Activated CD4-positive, CD25-positive, alpha-beta regulatory T cell treated with anti-CD3 and anti-CD28 coated beads, Interleukin-2, amount 50 U/mL, for 72 hours (primary cell): ENCODE measurements at regions not wholly inside any gene's neighbourhood (a gene's known extent, or its start where the extent isn't known, plus 50 kb on each side); places are given as distances from the start of the nearest gene placed in this dataset.

Source experiments
- DNase-seq: peaks from one replicate; pipeline ENCODE4 v3.0.0; 2021

DNA sequence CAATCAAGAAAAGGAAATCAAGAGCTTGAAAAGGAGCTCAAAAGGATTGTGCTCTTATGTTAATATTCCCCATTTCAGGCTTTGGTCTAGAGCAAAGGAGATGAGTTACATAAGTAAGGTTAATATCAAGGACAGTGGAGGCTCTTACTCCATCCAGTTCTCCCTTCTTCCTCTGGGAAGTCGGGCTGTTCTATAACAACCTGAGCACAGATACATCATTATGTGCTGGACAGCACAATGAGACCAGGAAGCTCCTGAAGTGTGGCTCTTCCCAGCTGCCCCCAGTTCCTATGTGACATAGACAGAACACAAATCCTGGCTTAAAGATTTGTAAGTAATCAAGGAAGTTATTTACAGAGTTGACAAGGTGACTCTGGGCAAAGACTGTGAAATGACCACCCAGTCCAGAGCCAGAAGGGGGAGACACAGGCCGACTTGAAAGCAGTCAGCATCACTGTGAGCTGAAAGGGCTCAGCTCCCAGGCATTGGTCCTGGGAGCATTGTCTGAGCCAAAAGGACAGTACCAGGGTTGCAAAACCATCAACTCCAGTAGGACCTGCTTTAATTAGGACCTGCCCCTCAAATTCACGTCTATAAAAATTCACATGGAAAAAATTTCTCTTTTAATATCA, 917.6 kb upstream of the ACVR2A start:
- DNase-seq = no peak

DNA sequence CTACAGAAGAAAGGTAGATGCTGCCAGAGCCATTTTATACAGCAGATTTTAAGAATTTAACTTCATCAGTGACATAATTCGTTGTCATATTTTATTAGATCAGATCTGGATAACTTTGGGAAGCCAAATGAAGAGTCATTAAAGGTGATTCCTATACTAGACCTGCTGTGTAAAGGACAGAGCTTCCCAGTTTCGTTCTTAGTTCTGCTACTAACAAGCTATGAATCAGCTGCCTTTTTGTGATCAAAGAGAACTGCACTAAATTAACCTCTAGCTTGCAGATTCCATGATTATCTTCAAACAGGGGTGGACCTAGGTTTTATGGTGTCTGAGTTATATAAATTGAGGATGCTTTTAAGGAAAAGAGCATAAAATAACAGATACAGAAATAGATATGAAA, 926.5 kb upstream of the ACVR2A start:
- no peak for DNase-seq

DNA sequence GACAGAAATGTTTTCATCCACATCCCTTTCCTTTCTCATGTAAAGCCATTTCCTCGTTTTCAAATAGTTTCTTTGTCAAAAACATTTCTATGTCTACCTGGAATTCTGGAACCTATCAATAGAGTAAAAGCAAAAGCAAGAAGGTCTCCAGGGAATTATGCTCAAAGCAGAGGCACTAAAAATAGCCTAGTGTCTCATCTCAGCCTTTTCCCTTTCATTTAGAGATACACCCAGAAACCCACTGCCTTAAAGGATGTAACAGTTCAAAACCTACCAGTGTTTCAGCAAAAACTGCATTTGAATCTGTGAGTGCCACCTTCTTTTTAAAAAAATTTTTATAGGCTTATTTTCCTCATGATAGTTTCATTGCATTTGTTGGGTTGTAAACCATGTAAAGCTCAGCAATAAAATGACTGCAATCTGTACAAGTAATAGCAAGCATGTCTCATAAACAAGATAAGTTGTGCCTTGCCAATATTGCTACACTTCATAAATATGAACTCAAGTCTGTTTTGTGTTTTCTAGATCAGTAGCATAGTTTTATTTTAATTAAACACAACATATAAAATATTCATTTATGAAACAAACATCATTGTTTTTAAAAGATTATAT, 927.3 kb upstream of the ACVR2A start:
- no peak for DNase-seq

DNA sequence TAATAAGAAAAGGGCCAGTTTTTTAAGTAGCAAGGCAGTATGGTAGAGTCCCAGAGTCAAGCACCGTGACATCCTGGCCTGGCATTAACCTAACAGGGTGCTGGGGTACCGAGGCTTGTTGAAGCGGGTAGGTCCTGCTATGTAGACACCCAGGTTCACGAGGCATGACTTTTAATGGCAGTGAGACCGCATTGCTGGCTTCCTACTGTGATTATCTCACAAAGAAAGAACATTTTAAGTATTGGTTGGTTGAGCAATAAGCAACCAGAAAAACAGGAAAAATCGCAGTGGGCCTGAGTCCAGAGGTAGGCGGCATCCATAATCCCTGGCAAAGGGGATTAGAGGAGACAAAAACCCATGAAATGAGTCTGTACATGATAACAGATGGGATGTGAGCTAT, 927.9 kb upstream of the ACVR2A start:
- DNase-seq = no peak

DNA sequence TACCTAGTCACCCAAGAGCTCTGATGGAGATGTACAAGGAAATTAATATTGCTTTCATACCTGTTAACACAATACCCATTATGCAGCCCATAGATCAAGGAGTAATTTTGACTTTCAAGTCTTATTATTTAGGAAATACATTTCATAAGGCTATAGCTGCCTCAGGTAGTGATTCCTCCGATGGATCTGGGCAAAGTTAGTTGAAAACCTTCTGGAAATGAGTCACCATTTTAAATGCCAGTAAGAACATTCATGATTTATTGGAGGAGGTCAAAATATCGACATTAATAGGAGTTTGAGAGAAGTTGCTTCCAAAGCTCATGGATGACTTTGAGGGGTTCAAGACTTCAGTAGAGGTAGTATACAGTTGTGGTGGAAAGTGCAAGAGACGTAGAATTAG, 931.4 kb upstream of the ACVR2A start:
- no peak for DNase-seq

DNA sequence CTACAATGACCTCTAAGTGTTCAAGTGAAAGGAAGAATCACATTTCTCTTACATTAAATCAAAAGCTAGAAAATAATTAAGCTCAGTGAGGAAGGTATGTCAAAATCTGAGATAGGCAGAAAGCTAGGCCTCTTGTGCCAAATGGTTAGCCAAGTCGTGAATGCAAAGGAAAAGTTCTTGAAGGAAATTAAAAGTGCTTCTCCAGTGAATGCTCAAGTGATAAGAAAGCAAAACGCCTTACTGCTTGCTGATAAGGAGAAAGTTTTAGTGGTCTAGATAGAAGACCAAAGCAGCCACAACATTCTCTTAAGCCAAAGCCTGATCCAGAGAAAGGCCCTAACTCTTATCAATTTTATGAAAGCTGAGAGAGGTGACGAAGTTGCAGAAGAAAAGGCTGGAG, 932.3 kb upstream of the ACVR2A start:
- no peak for DNase-seq

DNA sequence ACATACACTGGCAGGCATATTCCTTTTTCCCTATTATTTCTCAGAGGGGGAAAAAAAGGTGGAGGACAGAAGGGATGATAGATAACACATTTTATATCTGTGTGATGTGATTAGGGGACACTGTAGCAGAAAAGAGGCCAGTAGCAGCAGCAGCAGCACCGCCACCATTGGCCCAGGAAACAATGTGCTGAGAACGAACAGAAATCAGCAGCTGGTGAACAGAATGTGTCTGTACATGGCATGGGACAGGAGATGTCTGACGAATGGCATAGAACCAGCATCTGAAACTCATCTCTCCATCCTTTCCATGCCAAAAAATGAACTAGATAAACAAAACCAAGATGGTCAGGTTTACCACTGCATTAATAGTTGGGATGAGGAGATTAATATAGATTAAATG, 936.1 kb upstream of the ACVR2A start:
- DNase-seq = no peak

DNA sequence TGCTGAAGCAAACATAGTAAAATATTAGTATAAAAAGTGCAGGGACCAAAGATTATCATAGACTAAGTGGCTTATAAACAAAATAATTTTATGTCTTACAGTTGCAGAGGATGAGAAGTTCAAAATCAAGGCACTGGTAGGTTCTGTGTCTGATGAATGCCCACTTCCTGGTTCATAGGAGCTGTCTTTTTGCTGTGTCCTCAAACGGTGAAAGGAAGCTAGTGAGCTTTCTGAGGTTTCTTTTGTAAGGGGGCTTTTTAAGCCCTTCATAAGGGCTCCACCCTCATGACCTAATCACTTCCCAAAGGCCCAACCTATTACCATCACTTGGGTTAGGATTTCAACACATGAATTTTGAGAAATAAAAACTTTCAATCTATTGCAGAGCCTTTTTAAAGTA, 946.7 kb upstream of the ACVR2A start:
- DNase-seq = no peak

DNA sequence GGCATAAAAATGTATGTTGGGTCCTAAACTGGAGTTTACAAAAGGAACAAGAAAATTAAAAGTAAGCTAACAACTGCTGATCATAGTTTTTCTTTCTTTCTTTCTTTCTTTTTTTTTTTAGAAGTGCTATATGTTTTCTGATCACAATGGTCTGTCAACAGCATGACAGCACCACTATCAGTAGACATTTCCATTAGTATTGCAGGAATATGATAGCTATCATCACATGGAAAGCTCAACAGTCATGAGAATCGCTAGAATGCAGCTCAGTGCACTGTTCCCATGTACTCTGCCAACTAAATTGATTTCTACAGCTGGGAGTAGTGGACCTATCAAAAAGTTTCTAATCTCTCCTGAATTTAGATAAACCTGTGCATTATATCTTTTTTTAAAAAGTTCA, 950.3 kb upstream of the ACVR2A start:
- DNase-seq = no peak

DNA sequence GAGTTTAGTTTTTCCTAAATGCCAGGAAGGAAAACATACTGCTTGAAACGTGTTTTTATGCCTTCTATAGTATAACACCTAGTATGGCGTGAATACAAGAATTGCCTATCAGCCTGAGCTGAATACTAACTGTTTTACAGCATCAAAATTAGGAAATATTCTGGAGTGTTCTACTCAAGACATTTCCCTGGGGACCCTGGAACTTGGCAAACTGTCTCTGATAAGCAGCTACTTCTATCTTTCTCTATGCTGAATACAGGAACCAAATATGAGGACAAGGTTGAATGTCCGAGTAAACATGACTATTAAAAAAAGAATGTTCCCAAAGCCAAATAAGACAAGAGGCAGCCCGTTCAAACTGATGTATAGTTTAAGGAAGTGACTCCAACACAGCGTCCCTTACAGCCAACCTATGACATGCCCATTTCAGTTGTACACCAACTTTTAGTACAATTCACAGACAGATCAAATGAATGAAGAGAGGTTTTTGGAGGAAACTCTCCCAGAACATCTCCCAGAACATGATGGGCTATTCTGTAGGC, 951.3 kb upstream of the ACVR2A start:
- no peak for DNase-seq

DNA sequence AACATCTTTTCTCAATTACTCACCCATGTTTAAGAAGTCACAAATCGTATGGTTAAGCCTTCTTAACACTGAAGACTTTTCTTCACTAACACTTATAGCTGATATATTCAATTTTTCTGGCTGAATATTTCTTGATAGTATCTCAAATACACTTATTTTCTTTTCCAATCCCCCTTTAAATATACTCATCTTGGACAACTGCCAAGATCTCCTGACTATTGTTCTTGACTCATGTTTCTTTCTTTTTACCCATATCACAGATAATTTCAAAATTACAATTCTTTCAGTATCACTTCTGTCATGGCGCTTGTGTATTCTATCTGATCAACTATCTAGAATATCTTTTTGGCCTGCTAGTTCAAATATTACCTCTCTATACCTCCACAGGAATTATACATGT, 954.3 kb upstream of the ACVR2A start:
- no peak for DNase-seq

DNA sequence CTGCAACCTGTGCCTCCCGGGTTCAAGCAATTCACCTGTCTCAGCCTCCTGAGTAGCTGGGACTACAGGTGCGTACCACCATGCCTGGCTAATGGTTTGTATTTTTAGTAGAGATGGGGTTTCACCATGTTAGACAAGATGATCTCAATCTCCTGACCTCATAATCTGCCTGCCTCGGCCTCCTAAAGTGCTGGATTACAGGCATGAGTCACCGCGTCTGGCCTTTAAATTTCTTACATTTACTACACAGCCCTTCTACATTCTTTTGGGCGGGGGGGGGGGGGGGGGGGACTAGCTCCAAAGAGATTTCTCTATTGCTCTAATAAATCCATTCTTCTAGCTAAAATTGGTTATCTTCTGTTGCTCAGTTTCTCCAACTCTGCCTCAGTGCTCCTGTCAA, 964.9 kb upstream of the ACVR2A start:
- no peak for DNase-seq

DNA sequence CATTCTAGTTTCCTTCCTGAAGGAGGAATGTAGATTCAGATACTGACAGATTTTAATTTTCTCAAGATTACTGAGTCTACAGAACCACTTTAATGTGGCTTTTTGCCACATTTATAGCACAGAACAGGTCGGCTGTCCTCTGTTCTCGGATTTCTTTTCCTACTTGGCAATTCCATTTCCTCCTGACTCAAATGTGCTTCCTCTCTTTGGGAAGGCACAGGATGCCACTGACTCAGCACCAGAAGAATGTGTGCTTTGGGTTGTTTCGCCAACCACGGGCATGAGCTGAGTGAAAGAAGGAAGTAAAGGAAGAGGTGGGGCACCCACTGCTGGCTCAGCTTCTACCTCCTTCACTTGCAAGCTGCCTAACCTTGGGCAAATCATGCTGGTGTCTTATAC, 970.6 kb upstream of the ACVR2A start:
- no peak for DNase-seq

DNA sequence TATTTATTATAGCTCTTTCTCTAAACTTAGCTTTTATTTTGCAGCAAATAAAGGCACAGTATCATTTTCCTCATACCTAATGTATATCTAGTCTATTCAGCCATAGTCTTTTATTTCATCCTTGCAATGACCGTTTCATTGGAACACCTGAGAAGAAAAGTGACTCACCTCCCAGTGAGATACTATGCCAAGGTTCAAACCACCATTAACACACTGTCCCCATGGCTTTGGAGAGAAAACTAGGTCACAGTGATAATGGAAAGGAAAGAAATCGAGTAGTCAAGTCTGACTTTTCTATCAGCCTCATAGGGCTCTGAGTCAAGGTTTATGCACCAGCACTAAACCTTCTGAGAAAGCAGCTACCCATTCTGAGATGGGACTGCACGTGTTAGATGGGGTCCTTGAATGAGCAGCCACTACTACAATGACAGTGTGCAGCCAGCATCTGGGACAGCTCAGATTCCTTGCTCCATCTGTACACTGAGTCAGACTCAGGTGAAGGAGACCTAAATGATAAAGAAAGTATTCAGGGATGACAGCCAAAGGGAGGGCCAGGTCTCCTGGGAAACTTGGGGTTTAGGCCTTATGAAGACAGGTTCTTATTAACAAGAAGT, 971.1 kb upstream of the ACVR2A start:
- DNase-seq = no peak

DNA sequence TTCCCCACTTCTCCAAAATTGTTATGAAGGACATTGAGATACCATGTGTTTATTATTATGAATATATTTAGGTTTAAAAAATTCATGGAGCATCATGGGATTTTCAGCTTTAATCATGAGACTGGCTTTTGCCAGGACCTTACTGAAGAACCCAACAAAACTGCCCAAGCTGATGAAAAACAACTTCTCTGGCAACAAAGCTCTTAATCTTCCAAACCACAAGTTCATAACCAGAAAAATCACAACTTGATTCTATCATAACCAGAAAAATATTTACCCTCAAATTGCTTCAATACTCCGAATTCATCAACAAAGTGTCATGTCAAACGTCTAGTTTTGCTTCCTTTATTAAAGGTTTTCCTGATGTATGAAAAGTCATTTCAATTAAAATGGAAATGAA, 971.8 kb upstream of the ACVR2A start:
- no peak for DNase-seq

DNA sequence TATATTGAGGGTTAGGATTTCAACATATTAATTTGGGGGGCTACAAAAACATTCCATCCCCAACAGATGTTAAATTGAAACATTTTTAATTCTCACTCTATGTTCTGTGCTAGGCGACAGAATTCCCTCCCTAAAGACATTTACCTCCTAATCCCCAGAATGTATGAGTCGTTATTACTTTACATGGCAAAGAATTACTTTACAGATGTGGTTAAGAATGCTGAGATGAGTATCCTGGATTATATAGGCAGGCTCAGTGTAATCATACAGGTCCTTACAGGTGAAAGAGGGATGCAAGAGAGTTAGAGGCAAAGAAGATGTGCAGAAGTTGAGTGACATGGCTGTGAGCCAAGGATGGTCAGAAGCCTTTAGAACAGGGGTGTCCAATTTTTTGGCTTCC, 974.1 kb upstream of the ACVR2A start:
- no peak for DNase-seq

DNA sequence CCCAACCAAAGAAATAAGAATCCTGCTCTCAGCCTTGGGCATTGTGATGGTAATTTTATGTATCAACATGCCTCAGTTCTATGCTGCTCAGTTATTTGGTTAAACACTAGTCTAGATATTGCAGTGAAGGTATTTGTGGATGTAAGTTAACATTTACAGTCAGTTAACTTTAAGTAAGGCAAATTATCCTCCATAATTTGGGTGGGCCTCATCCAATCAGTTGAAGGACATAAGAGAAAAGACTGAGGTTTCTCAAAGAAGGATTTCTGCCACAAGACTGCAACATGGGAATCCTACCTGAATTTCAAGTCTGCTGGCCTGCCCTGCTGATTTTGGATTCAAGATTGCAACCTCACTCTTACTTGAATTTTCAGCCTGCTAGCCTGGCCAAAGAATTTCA, 975.5 kb upstream of the ACVR2A start:
- DNase-seq = no peak

DNA sequence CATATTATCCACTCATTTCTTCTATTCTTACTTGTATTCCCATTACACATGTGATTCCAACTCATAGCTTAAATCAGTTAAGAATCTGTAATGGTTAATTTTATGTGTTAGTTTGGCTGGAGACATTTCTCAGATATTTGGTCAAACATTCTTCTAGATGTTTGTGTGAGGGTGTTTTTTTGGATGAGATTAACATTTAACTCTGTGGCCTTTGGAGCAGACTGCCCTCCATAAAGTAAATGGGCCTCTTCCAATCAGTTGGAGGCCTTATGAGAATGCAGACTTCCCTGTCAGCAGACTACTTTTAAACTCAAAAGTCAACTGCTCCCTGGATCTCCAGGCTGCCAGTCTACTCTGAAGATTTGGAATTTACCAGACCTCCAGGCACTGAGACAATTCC, 976.8 kb upstream of the ACVR2A start:
- no peak for DNase-seq

DNA sequence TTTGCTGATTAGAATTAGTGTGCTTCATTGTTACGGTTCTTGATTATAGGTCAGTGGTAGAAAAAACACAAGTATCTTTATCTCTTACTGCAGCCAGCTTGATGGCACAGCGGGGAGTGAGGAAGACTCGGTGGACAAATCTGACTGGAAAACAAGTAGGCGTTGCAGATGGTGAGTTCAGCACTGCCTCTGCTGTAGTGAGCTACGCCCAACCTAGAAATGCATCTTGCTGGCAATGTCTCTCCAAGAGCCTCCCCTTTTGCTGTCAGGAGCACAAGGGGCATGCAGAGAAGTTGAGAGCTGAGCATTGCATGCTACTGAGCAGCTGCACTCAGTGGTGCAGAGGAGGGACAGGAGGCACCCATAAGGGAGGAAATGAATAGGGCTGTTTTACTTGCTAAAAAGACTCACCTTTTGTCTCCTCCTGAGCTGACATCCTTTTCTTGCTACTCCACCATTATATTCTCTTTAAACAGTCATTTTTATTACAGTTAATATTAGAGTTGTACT, 977.3 kb upstream of the ACVR2A start:
- no peak for DNase-seq

DNA sequence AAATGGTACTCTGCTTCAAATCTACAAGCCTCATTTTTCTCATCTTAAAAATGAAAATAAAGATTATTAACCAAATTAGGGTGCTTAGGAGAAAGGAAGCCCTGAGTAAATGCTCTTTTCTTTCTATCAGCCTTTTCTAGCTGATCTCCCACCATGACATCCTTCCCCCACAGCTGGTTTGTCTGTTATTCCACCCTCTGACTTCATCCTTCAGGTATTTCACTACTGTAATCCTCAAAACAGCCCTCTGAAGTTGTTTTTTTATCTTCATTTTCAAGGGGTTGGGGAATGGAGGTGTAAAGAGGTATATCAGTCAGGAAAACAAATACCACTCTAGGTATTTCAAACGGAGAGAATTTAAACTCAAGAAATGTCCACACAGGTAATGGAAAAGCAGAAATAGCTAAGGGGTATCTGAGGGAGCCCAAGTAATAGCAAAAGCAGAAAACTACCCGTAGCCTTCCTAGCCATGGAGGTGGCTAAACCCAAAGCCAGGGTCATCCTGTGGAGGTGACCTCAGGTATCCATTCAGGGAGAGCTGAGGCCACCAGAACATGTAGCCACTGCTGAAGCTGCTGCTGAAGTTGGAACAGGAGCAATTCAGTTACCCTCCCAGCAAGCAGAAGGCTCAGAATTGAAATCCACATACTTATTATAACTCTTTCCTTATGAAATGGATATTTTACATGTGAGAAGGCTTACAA, 990.9 kb upstream of the ACVR2A start:
- no peak for DNase-seq

DNA sequence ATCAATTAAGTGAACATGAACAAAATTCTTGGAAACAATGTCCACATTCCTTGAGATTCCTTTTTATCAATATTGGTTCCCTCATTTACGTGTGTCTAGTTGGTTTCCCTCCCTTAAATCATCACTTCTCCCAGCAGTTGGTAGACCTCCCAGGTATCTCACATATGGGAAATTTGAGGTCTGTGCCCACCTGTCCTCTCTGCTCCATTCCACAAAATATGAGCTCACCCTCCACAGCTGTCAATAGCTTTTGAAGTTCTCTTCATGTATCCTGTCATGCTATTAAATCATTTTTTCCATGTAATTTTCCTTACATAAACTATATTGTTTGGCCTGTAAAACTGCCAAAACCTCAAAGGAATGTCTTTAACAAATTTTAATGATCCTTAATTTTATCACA, 992.2 kb upstream of the ACVR2A start:
- DNase-seq = no peak

DNA sequence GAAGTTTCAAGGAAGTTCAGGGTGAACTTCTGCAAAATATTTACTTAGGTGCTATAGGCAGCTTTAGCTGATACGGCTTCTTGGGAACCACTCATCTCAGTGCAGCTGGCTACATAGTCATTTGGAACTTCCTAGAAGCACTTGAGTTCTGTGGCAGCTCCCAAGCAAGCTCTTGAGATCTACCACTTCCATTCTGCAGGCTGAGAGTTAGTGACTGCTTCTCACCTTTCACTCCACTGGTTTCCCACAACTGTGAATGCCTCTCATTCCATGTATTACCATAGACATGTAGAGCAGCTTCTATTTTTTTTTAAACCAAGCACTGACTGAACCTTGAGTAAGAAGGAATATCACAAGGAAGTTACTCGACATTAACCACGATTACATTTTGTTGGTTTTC, 994.1 kb upstream of the ACVR2A start:
- DNase-seq = no peak

DNA sequence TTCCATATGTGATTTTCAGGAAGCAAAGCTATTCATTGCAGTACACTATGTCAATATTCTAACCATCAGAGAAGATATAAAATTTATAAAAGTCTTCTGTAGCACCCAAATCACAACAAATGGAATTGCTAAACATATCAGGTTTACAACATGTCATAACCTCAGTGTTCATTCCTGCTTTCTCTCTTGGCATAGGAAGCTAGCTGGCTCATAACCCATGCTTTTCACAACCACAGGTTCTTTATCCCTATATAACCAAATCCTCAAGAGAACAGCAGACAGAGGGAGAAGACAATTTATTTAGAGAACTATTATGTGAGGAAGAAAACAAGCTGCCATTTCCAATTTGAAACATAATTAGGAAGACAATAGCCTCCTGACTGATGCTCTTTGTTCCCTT, 997.0 kb upstream of the ACVR2A start:
- DNase-seq = no peak
